H1 (cell line): ENCODE measurements at regions not wholly inside any gene's neighbourhood (a gene's known extent, or its start where the extent isn't known, plus 50 kb on each side); places are given as distances from the start of the nearest gene placed in this dataset.

ENCODE experiments used
- CTCF ChIA-PET: fragments of 300-600 bp; sonication (Branson Sonifier 250); formaldehyde crosslinking; loops from one replicate; lab custom pipeline; 2021; ENCODE audit not compliant: partially characterized antibody; lab: Charles Lee
- POLR2A ChIA-PET: fragments of 300-600 bp; sonication (Branson Sonifier 250); formaldehyde crosslinking; loops from one replicate; lab custom pipeline; 2021; ENCODE audit warnings: inconsistent platforms; ENCODE audit not compliant: partially characterized antibody; lab: Charles Lee
- DNase-seq, 2 experiments: peaks; one replicate each; pipeline versions ENCODE4 v3.0.0 to v3.0.0-alpha.2; 2010 to 2022; ENCODE audit warnings: low spot score in 2 of 2, low read depth in 1 of 2, mixed read lengths in 1 of 2
- FAIRE-seq: peaks from 2 replicates; lab custom pipeline; 2011; peaks lifted over from hg19 to GRCh38; lab: Jason Lieb, UNC
- H2AFZ ChIP-seq: 2 replicates; pipeline ENCODE4 v1.8.1; 2012; ENCODE audit warnings: low read length, inconsistent platforms
- H2AK5ac ChIP-seq: 2 replicates; pipeline ENCODE4 v1.6.1; 2013; ENCODE audit warnings: low read depth, low read length
- H2BK120ac ChIP-seq: replicated peaks from 2 replicates; pipeline ENCODE3; 2013; ENCODE audit warnings: low read depth, low read length, inconsistent platforms
- H2BK12ac ChIP-seq: 2 replicates; pipeline ENCODE4 v1.6.1; 2013; ENCODE audit warnings: low read depth, low read length
- H2BK15ac ChIP-seq: 2 replicates; pipeline ENCODE4 v1.6.1; 2013; ENCODE audit warnings: low read length
- H2BK20ac ChIP-seq: 2 replicates; pipeline ENCODE4 v1.6.1; 2013; ENCODE audit warnings: low read length
- H2BK5ac ChIP-seq: 2 replicates; pipeline ENCODE4 v1.6.1; 2013; ENCODE audit warnings: low read depth, low read length
- H3K14ac ChIP-seq: 2 replicates; pipeline ENCODE4 v1.6.1; 2013; ENCODE audit warnings: inconsistent platforms; ENCODE audit not compliant: insufficient read length
- H3K18ac ChIP-seq: 2 replicates; pipeline ENCODE4 v1.6.1; 2013; ENCODE audit warnings: low read length; ENCODE audit errors: extremely low read depth
- H3K23ac ChIP-seq: 2 replicates; pipeline ENCODE4 v1.6.1; 2013; ENCODE audit warnings: inconsistent platforms; ENCODE audit not compliant: insufficient read length
- H3K23me2 ChIP-seq: 2 replicates; pipeline ENCODE4 v1.6.1; 2013; ENCODE audit warnings: low read depth, low read length
- H3K27ac ChIP-seq: 2 replicates; pipeline ENCODE4 v1.6.1; 2011; ENCODE audit warnings: low read depth, low read length, inconsistent platforms
- H3K27me3 ChIP-seq, 4 experiments: replicated peaks in 1 of 4; 1 replicate in 1 of 4; 2 replicates in 3 of 4; pipeline versions ENCODE4 v1.6.1 to v1.8.1; 2011 to 2013; ENCODE audit warnings: low read length in 3 of 4, mild to moderate bottlenecking in 3 of 4, inconsistent platforms in 2 of 4, mixed read lengths in 2 of 4, moderate library complexity in 1 of 4; ENCODE audit not compliant: control insufficient read depth in 3 of 4, insufficient read depth in 3 of 4; ENCODE audit errors: extremely low read depth in 1 of 4
- H3K36me3 ChIP-seq, 4 experiments: 2 replicates each; pipeline versions ENCODE4 v1.6.1 to v1.8.1; 2011 to 2013; ENCODE audit warnings: mild to moderate bottlenecking in 4 of 4, low read length in 3 of 4, moderate library complexity in 2 of 4, control low read depth in 1 of 4, inconsistent platforms in 1 of 4; ENCODE audit not compliant: insufficient read depth in 4 of 4, control insufficient read depth in 2 of 4
- H3K4ac ChIP-seq: replicated peaks from 2 replicates; pipeline ENCODE3; 2013; ENCODE audit warnings: low read length, low read depth, mixed read lengths, inconsistent platforms; ENCODE audit not compliant: insufficient read length
- H3K4me1 ChIP-seq, 4 experiments: replicated peaks in 1 of 4; 1 replicate in 1 of 4; 2 replicates in 3 of 4; pipeline versions ENCODE4 v1.6.1 to v1.8.1; 2011 to 2013; ENCODE audit warnings: low read length in 3 of 4, inconsistent platforms in 2 of 4, mixed read lengths in 1 of 4; ENCODE audit not compliant: insufficient read depth in 4 of 4, control insufficient read depth in 3 of 4
- H3K4me2 ChIP-seq, 2 experiments: 2 replicates each; pipeline versions ENCODE4 v1.6.1 to v1.8.1; 2011 to 2013; ENCODE audit warnings: low read depth in 2 of 2, low read length in 2 of 2, control low read depth in 1 of 2, inconsistent platforms in 1 of 2, mild to moderate bottlenecking in 1 of 2; ENCODE audit not compliant: insufficient read depth in 1 of 2
- H3K4me3 ChIP-seq, 4 experiments: fragments of 200-600, 300-600 bp in 1 of 4; sonication (generic), shearing (Covaris generic), sonication (Bioruptor Twin) in 1 of 4; 2 replicates each; pipeline versions ENCODE4 v1.5.1 to v1.8.1; 2011 to 2016; ENCODE audit warnings: low read length in 4 of 4, low read depth in 3 of 4, control low read depth in 2 of 4, inconsistent platforms in 2 of 4, mild to moderate bottlenecking in 2 of 4, mixed read lengths in 1 of 4, moderate library complexity in 1 of 4; ENCODE audit not compliant: insufficient read depth in 2 of 4; ENCODE audit errors: extremely low read depth in 1 of 4
- H3K56ac ChIP-seq: replicated peaks from 2 replicates; pipeline ENCODE3; 2013; ENCODE audit warnings: low read depth, mild to moderate bottlenecking, mixed read lengths, low read length, inconsistent platforms; ENCODE audit not compliant: insufficient read length
- H3K79me1 ChIP-seq: 2 replicates; pipeline ENCODE4 v1.6.1; 2013; ENCODE audit warnings: low read depth, low read length, control low read depth
- H3K79me2 ChIP-seq, 2 experiments: 2 replicates each; pipeline versions ENCODE4 v1.6.1 to v1.8.1; 2012 to 2013; ENCODE audit warnings: low read length in 2 of 2, mild to moderate bottlenecking in 2 of 2, inconsistent platforms in 1 of 2; ENCODE audit not compliant: insufficient read depth in 2 of 2, control insufficient read depth in 1 of 2
- H3K9ac ChIP-seq, 4 experiments: replicated peaks in 1 of 4; 1 replicate in 1 of 4; 2 replicates in 3 of 4; pipeline versions ENCODE4 v1.6.1 to v1.8.1; 2011 to 2013; ENCODE audit warnings: low read depth in 3 of 4, low read length in 3 of 4, control low read depth in 2 of 4, mild to moderate bottlenecking in 2 of 4, moderate library complexity in 2 of 4, inconsistent platforms in 1 of 4; ENCODE audit errors: extremely low read depth in 1 of 4
- H3K9me3 ChIP-seq, 2 experiments: 2 replicates each; pipeline versions ENCODE4 v1.6.1 to v1.8.1; 2012 to 2013; ENCODE audit warnings: mild to moderate bottlenecking in 2 of 2, moderate library complexity in 2 of 2, control low read depth in 1 of 2, inconsistent platforms in 1 of 2, low read depth in 1 of 2, low read length in 1 of 2, mixed read lengths in 1 of 2; ENCODE audit not compliant: insufficient read depth in 2 of 2
- H4K20me1 ChIP-seq, 2 experiments: replicated peaks in 1 of 2; 2 replicates each; pipeline versions ENCODE3 to v1.8.1; 2011 to 2013; ENCODE audit warnings: inconsistent platforms in 2 of 2, low read length in 2 of 2, mild to moderate bottlenecking in 1 of 2; ENCODE audit not compliant: insufficient read depth in 2 of 2, control insufficient read depth in 1 of 2
- H4K5ac ChIP-seq: 2 replicates; pipeline ENCODE4 v1.6.1; 2013; ENCODE audit warnings: low read length, low read depth, mixed read lengths, inconsistent platforms; ENCODE audit not compliant: insufficient read length
- H4K8ac ChIP-seq: 2 replicates; pipeline ENCODE4 v1.8.0; 2013; ENCODE audit warnings: mild to moderate bottlenecking, moderate library complexity, low read length, inconsistent platforms; ENCODE audit not compliant: insufficient read depth; ENCODE audit errors: extremely low read depth
- H4K91ac ChIP-seq: replicated peaks from 2 replicates; pipeline ENCODE3; 2013; ENCODE audit warnings: low read length, mixed read lengths, inconsistent platforms; ENCODE audit not compliant: insufficient read length
- BCL11A ChIP-seq, 2 experiments: IDR thresholded peaks; one replicate each; pipeline ENCODE4 v1.6.1; 2011; ENCODE audit warnings: low read depth in 2 of 2, low read length in 2 of 2, mild to moderate bottlenecking in 2 of 2
- CHD2 ChIP-seq: IDR thresholded peaks from 2 replicates; pipeline ENCODE4 v1.6.1; 2012; ENCODE audit warnings: low read length, improper control_type of control experiment
- EZH2 ChIP-seq: fragments of 200-600 bp; sonication (generic); IDR thresholded peaks from 2 replicates; pipeline ENCODE4 v1.7.1; 2012; ENCODE audit warnings: low read depth, mild to moderate bottlenecking, moderate library complexity, low read length, inconsistent platforms; ENCODE audit not compliant: severe bottlenecking
- KDM5A ChIP-seq: fragments of 200-600 bp; IDR thresholded peaks from 2 replicates; pipeline ENCODE4 v1.7.1; 2012; ENCODE audit warnings: mild to moderate bottlenecking, low read length, inconsistent platforms, mixed read lengths
- NRF1 ChIP-seq: IDR thresholded peaks from 2 replicates; pipeline ENCODE4 v1.6.1; 2011; ENCODE audit warnings: mild to moderate bottlenecking, low read depth, low read length, improper control_type of control experiment
- POU5F1 ChIP-seq: IDR thresholded peaks from 2 replicates; pipeline ENCODE4 v1.6.1; 2011; ENCODE audit warnings: low read depth, mild to moderate bottlenecking, low read length, moderate library complexity
- RNF2 ChIP-seq: fragments of 200-900, 300-1000 bp; sonication (generic); IDR thresholded peaks from 2 replicates; pipeline ENCODE4 v1.7.1; 2016; ENCODE audit warnings: borderline replicate concordance, low read depth, mild to moderate bottlenecking, antibody characterized with exemption, low read length; ENCODE audit not compliant: poor library complexity, severe bottlenecking; ENCODE audit errors: missing control alignments
- SAP30 ChIP-seq: fragments of 300-600 bp; sonication (generic); IDR thresholded peaks from 2 replicates; pipeline ENCODE4 v1.7.1; 2012; ENCODE audit warnings: low read length, moderate library complexity, mild to moderate bottlenecking, inconsistent platforms; ENCODE audit not compliant: insufficient read depth, insufficient replicate concordance
- SIX5 ChIP-seq: IDR thresholded peaks from 2 replicates; pipeline ENCODE4 v1.6.1; 2011; ENCODE audit warnings: mild to moderate bottlenecking, low read depth, low read length
- WGBS, 2 experiments: shearing (Covaris generic) in 1 of 2; methylation state at CpG; one replicate each; pipeline versions ENCODE4 v1.1.6 to v1.1.7; 2013 to 2015; ENCODE audit warnings: low lambda C conversion rate in 2 of 2, mixed read lengths in 2 of 2, inconsistent platforms in 1 of 2, low coverage in 1 of 2, missing lambda C conversion rate in 1 of 2; ENCODE audit not compliant: insufficient replicate concordance in 2 of 2, insufficient coverage in 1 of 2, insufficient read length in 1 of 2; ENCODE audit errors: extremely low coverage in 1 of 2, missing lambda C conversion rate in 1 of 2; 5-methylcytosine and 5-hydroxymethylcytosine counted together
- TF ChIP-seq, protein P1 (sequence below), 3 experiments: IDR thresholded peaks; 1 replicate in 2 of 3; 2 replicates in 1 of 3; pipeline versions ENCODE4 v1.5.1 to v1.6.1; 2011; ENCODE audit warnings: low read length in 3 of 3, mild to moderate bottlenecking in 3 of 3, inconsistent platforms in 2 of 3, low read depth in 1 of 3, moderate library complexity in 1 of 3; ENCODE audit not compliant: insufficient read depth in 1 of 3; ENCODE audit errors: control extremely low read depth in 1 of 3

DNA sequence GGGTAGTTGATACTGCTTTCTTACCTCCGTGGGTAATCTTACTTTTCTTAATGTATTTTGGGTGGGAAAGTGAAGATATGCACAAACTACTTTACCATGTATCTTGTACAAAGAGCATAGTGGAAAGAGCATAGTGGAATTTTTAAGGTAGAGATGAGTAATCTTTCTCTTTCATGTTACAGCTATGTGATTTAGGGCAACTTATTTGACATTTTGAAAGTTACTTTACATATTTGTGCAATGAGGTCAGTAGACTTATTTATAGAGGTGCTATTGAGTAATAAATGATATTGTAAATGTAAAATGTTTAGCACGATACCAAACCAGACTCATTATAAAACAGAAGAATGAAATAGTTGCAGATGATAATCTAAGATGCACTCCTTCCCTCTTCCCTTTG lies 351.2 kb downstream of the TRAM1L1 start:
- Histone ChIP-seq H2AFZ (no peak overlapping the region), H4K20me1 (no peaks in the 10 kb centered on the region), H2AK5ac (no peak overlapping the region), H3K4ac (no peak overlapping the region), H3K36me3 (no peaks in the 10 kb centered on the region), H3K18ac (no peak overlapping the region), H3K9me3 (no peaks in the 10 kb centered on the region), H3K4me2 (no peak overlapping the region), H2BK5ac (no peak overlapping the region), H3K4me1 (no peaks in the 10 kb centered on the region), H2BK120ac (no peak overlapping the region), H3K14ac (no peak overlapping the region), H3K23ac (no peak overlapping the region), H3K23me2 (no peaks in the 10 kb centered on the region), H3K79me1 (no peaks in the 10 kb centered on the region), H3K56ac (no peak overlapping the region), H4K8ac (no peak overlapping the region), H3K79me2 (no peaks in the 10 kb centered on the region), H3K27ac (no peak overlapping the region), H2BK20ac (no peak overlapping the region), H3K9ac (no peak overlapping the region), H2BK12ac (no peak overlapping the region), H3K27me3 (no peaks in the 10 kb centered on the region), H3K4me3 (no peak overlapping the region), H4K5ac (no peak overlapping the region), H2BK15ac (no peak overlapping the region), H4K91ac (no peak overlapping the region)
- ChIA-PET CTCF (interaction anchor here (2.1 kb wide), 1 partner anchor 31 kb away, joined by 4 read pairs; no protein-coding TSS in a partner anchor), POLR2A (no interaction called here)
- DNase-seq (no peak), FAIRE-seq (no peak)
- WGBS, 2 experiments = 95% methylated on average over 2 of the region's 2 CpGs; no CpG with 5 or more reads in 1 of the 2 experiments
- TF ChIP-seq POU5F1 (no peak), KDM5A (no peak), CHD2 (no peak), NRF1 (no peak), SIX5 (no peak), EZH2 (no peak), BCL11A (IDR thresholded peaks at IDR 0.05; ENCODE audit: low read depth in 2 of 2, low read length in 2 of 2) (no peak), RNF2 (no peak), SAP30 (no peak)
- TF ChIP-seq, protein P1, sequence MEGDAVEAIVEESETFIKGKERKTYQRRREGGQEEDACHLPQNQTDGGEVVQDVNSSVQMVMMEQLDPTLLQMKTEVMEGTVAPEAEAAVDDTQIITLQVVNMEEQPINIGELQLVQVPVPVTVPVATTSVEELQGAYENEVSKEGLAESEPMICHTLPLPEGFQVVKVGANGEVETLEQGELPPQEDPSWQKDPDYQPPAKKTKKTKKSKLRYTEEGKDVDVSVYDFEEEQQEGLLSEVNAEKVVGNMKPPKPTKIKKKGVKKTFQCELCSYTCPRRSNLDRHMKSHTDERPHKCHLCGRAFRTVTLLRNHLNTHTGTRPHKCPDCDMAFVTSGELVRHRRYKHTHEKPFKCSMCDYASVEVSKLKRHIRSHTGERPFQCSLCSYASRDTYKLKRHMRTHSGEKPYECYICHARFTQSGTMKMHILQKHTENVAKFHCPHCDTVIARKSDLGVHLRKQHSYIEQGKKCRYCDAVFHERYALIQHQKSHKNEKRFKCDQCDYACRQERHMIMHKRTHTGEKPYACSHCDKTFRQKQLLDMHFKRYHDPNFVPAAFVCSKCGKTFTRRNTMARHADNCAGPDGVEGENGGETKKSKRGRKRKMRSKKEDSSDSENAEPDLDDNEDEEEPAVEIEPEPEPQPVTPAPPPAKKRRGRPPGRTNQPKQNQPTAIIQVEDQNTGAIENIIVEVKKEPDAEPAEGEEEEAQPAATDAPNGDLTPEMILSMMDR (IDR thresholded peaks at IDR 0.05; ENCODE audit: control extremely low read depth in 1 of 3, insufficient read depth in 1 of 3, low read depth in 1 of 3, low read length in 3 of 3) = no peak
